Lower leg skin (tissue), 4 donors: ENCODE measurements at regions not wholly inside any gene's neighbourhood (a gene's known extent, or its start where the extent isn't known, plus 50 kb on each side); places are given as distances from the start of the nearest gene placed in this dataset.

Experiments used
- DNase-seq, 2 donors: peaks; one replicate each; pipeline ENCODE4 v3.0.0-alpha.2; 2019; ENCODE audit warnings: low spot score in 2 of 2
- H3K4me3 ChIP-seq: fragments of 200-600 bp; sonication (generic); 2 replicates; pipeline ENCODE4 v1.5.1; 2017; ENCODE audit warnings: mild to moderate bottlenecking, low read depth; ENCODE audit not compliant: poor library complexity, severe bottlenecking
- CTCF ChIP-seq, 3 donors: fragments of 450-650 bp; IDR thresholded peaks; one replicate each; pipeline ENCODE4 v1.5.1; 2016; ENCODE audit warnings: antibody characterized with exemption in 3 of 3, mild to moderate bottlenecking in 3 of 3, moderate library complexity in 2 of 3
- POLR2A ChIP-seq, 2 donors: fragments of 450-650 bp; IDR thresholded peaks; one replicate each; pipeline ENCODE4 v1.6.1; 2016 to 2017; ENCODE audit warnings: antibody characterized with exemption in 2 of 2, mild to moderate bottlenecking in 1 of 2, moderate library complexity in 1 of 2
- WGBS, 2 donors: methylation state at CpG; one replicate each; pipeline ENCODE4 v1.1.5; 2018; 5-methylcytosine and 5-hydroxymethylcytosine counted together
- intact Hi-C: fragments of 100-400 bp; cut with DNase I; formaldehyde crosslinking; loops from one replicate; pipeline ENCODE4 v1.15.0; 2023; ENCODE audit warnings: low total_unique reads

GRCh38 chr13:107119989-107120881 lies 552.3 kb upstream of the ARGLU1 start:
- no peak for DNase-seq
- WGBS, 2 donors = 73 to 82% methylated on average over 7 of the region's 7 CpGs
- no peak overlapping the region for H3K4me3 ChIP-seq
- TF ChIP-seq POLR2A (IDR thresholded peaks at IDR 0.05) = no peak
- TF ChIP-seq CTCF (IDR thresholded peaks at IDR 0.05) = no peak
- intact Hi-C loops = no loop called here

DNA sequence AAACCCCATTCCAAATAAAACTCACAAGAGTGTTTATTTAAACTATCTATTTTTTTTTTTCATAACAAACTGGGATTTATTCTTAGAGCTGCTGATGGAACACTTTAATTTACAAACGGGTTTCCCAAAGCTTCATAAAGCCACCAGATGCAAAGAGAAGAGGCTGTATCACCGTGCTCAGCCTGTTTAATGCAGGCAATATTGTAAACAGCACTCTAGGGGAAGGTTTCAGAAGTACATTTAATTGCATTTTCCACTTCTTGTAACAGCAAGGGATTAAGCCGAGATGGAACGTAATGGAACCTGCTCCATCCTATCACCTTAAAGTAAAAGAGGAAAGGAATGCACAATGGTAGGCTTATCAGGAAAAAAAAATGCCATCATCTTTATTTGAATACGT lies 550.6 kb upstream of the ARGLU1 start:
- WGBS, 2 donors = 72 to 78% methylated on average over 5 of the region's 5 CpGs
- intact Hi-C loops = no loop called here
- TF ChIP-seq CTCF (IDR thresholded peaks at IDR 0.05) (no peak), POLR2A (IDR thresholded peaks at IDR 0.05) (no peak)
- no peak for DNase-seq
- no peak overlapping the region for H3K4me3 ChIP-seq

- no peak for DNase-seq
- intact Hi-C loops = no loop called here
- no peak for TF ChIP-seq POLR2A (IDR thresholded peaks at IDR 0.05)
- no peak for TF ChIP-seq CTCF (IDR thresholded peaks at IDR 0.05)
- 89 to 90% methylated on average over 15 of the region's 15 CpGs for WGBS, 2 donors
- H3K4me3 ChIP-seq = no peak overlapping the region
Measured at GRCh38 chr13:107117327-107118012, 549.5 kb upstream of the ARGLU1 start.

GRCh38 chr13:107113387-107113786 lies 545.5 kb upstream of the ARGLU1 start:
- no peak for TF ChIP-seq CTCF (IDR thresholded peaks at IDR 0.05)
- intact Hi-C loops = no loop called here
- DNase-seq = no peak
- 75 to 100% methylated on average over 1 of the region's 1 CpG for WGBS, 2 donors
- no peak overlapping the region for H3K4me3 ChIP-seq

DNA sequence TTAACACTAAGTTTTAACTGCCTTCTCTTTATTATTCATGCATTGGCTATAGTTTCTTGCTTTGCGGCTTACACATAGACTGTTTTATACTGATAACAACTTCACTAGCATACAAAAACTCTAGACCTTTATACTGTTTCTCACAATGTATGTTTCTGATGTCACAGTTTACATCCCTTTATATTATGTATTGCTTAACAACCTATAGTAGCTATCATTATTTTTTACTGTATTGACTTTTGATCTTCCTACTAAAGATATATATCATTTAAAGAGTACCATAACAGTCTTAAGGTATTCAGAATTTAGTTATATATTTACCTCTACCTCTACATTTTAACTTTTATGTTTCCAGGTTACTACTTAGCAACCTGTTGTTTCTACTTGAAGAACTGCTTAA lies 543.3 kb upstream of the ARGLU1 start:
- no peak for DNase-seq
- no peak overlapping the region for H3K4me3 ChIP-seq
- WGBS, 2 donors = 93 to 100% methylated on average over 1 of the region's 1 CpG
- intact Hi-C loops = no loop called here
- no peak for TF ChIP-seq POLR2A (IDR thresholded peaks at IDR 0.05)
- no peak for TF ChIP-seq CTCF (IDR thresholded peaks at IDR 0.05)
